ENCODE measurements at regions not wholly inside any gene's neighbourhood (a gene's known extent, or its start where the extent isn't known, plus 50 kb on each side); places are given as distances from the start of the nearest gene placed in this dataset.

- H4K5ac ChIP-seq (ENCODE audit: low read depth, low read length): no peak overlapping the region
- no peak overlapping the region for H3K4ac ChIP-seq (ENCODE audit: low read depth, low read length)
- ATAC-seq (ENCODE audit: low read depth) (no peak), DNase-seq (no peak)
- H3K14ac ChIP-seq (replicated peaks; ENCODE audit: low read depth, low read length): no peak overlapping the region
- no peak overlapping the region for H3K23ac ChIP-seq (ENCODE audit: low read depth, low read length)
- no peak overlapping the region for H2BK120ac ChIP-seq (ENCODE audit: low read depth, low read length)
- TF ChIP-seq MAZ (IDR thresholded peaks at IDR 0.05; ENCODE audit: borderline replicate concordance, low read depth, low read length) (no peak), ELK1 (IDR thresholded peaks at IDR 0.05; ENCODE audit: borderline replicate concordance, low read depth, low read length) (no peak), POLR2A (IDR thresholded peaks at IDR 0.05; ENCODE audit: low read depth, low read length) (no peak), CHD1 (IDR thresholded peaks at IDR 0.05; ENCODE audit: low read depth, low read length) (no peak), CEBPB (IDR thresholded peaks at IDR 0.05; ENCODE audit: low read depth, low read length) (no peak), MXI1 (IDR thresholded peaks at IDR 0.05; ENCODE audit: borderline replicate concordance, low read depth, low read length) (no peak), RAD21 (IDR thresholded peaks at IDR 0.05; ENCODE audit: low read length) (no peak), NFE2L2 (IDR thresholded peaks at IDR 0.05; ENCODE audit: low read depth, low read length) (no peak), SMC3 (IDR thresholded peaks at IDR 0.05; ENCODE audit: low read depth, low read length) (no peak), BHLHE40 (IDR thresholded peaks at IDR 0.05; ENCODE audit: low read depth, low read length) (no peak), FOS (IDR thresholded peaks at IDR 0.05; ENCODE audit: low read depth, low read length) (no peak), RCOR1 (IDR thresholded peaks at IDR 0.05; ENCODE audit: insufficient replicate concordance, low read length) (no peak), MAFK (IDR thresholded peaks at IDR 0.05; ENCODE audit: low read depth, low read length) (no peak), RFX5 (IDR thresholded peaks at IDR 0.05; ENCODE audit: low read depth, low read length) (no peak)
- TF ChIP-seq, protein P1, sequence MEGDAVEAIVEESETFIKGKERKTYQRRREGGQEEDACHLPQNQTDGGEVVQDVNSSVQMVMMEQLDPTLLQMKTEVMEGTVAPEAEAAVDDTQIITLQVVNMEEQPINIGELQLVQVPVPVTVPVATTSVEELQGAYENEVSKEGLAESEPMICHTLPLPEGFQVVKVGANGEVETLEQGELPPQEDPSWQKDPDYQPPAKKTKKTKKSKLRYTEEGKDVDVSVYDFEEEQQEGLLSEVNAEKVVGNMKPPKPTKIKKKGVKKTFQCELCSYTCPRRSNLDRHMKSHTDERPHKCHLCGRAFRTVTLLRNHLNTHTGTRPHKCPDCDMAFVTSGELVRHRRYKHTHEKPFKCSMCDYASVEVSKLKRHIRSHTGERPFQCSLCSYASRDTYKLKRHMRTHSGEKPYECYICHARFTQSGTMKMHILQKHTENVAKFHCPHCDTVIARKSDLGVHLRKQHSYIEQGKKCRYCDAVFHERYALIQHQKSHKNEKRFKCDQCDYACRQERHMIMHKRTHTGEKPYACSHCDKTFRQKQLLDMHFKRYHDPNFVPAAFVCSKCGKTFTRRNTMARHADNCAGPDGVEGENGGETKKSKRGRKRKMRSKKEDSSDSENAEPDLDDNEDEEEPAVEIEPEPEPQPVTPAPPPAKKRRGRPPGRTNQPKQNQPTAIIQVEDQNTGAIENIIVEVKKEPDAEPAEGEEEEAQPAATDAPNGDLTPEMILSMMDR (conservative IDR thresholded peaks at IDR 0.05; ENCODE audit: low read depth, low read length): no peak
- TF ChIP-seq, protein P2, sequence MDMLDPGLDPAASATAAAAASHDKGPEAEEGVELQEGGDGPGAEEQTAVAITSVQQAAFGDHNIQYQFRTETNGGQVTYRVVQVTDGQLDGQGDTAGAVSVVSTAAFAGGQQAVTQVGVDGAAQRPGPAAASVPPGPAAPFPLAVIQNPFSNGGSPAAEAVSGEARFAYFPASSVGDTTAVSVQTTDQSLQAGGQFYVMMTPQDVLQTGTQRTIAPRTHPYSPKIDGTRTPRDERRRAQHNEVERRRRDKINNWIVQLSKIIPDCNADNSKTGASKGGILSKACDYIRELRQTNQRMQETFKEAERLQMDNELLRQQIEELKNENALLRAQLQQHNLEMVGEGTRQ (IDR thresholded peaks at IDR 0.05; ENCODE audit: low read depth, low read length): no peak
- H3K56ac ChIP-seq (ENCODE audit: extremely low read depth, insufficient read depth, low read length): no peak overlapping the region
- no peak overlapping the region for H3K9ac ChIP-seq (ENCODE audit: low read depth, low read length)
- no peak overlapping the region for H4K8ac ChIP-seq (ENCODE audit: low read depth in 2 of 2, low read length in 2 of 2)
- intact Hi-C loops (cut with micrococcal nuclease): no loop called here
- no peak overlapping the region for H2BK5ac ChIP-seq (ENCODE audit: low read depth, low read length, poor library complexity, severe bottlenecking)
- CTCF ChIA-PET: no interaction called here
- POLR2A ChIA-PET (ENCODE audit: unreplicated experiment): no interaction called here
- no peak overlapping the region for H3K27ac ChIP-seq (ENCODE audit: insufficient read depth, low read length)
- in situ Hi-C loops (cut with MboI; ENCODE audit: low sequenced_read_pairs): no loop called here
- H3K18ac ChIP-seq (ENCODE audit: low read depth, low read length): no peak overlapping the region
- no peaks in the 10 kb centered on the region; the same call in 1 of the 2 replicates for H3K27me3 ChIP-seq (ENCODE audit: control insufficient read depth, insufficient read depth, low read length)
- H3K4me3 ChIP-seq (ENCODE audit: insufficient read depth, low read depth, low read length): no peak overlapping the region
- H2AK9ac ChIP-seq (replicated peaks; ENCODE audit: low read depth, low read length, poor library complexity): no peak overlapping the region
- WGBS, 2 experiments (ENCODE audit: extremely low coverage in 2 of 2, insufficient read length in 1 of 2): no CpG with 5 or more reads among the region's 5 CpGs
- no peaks in the 10 kb centered on the region for H3K79me1 ChIP-seq (ENCODE audit: low read depth in 1 of 2, low read length in 2 of 2)
- no peaks in the 10 kb centered on the region for H3K4me1 ChIP-seq (ENCODE audit: control insufficient read depth, insufficient read depth, low read length)
- no peak overlapping the region for H2AK5ac ChIP-seq (ENCODE audit: low read depth, low read length)
- H3K36me3 ChIP-seq (ENCODE audit: control insufficient read depth, insufficient read depth, low read length): no peaks in the 10 kb centered on the region
- dilution Hi-C loops (cut with HindIII; ENCODE audit: low sequenced_read_pairs, unreplicated experiment): no loop called here
- H4K91ac ChIP-seq (ENCODE audit: insufficient read depth, low read depth, low read length): no peak overlapping the region
- H3K9me1 ChIP-seq (ENCODE audit: insufficient read depth, low read length): no peaks in the 10 kb centered on the region
- BruUV-seq (replicated peaks): no TSS peak
- H2AFZ ChIP-seq (replicated peaks; ENCODE audit: low read length, poor library complexity): no peak overlapping the region
- H2BK15ac ChIP-seq (ENCODE audit: low read depth, low read length): no peak overlapping the region
- H4K20me1 ChIP-seq (ENCODE audit: insufficient read depth, low read length): no peaks in the 10 kb centered on the region
- H3K9me3 ChIP-seq (ENCODE audit: control insufficient read depth, insufficient read depth, low read length): no peaks in the 10 kb centered on the region
- no peak overlapping the region for H3K4me2 ChIP-seq (ENCODE audit: low read depth, low read length)
- no peak overlapping the region for H2BK20ac ChIP-seq (ENCODE audit: low read depth, low read length)
Measured at GRCh38 chr10:61342858-61343572, 110.2 kb downstream of the TMEM26 start.
